HG03460 (cell line): ENCODE measurements at regions not wholly inside any gene's neighbourhood (a gene's known extent, or its start where the extent isn't known, plus 50 kb on each side); places are given as distances from the start of the nearest gene placed in this dataset.
"Not testable (repeated sequence)": the region's sequence is repeated elsewhere in the genome, so short reads cannot be mapped to it uniquely, and the experiment has no call there.

Experiments used
- ATAC-seq: cut with Tn5 transposase; IDR thresholded peaks from one replicate; pipeline ENCODE4 v1.9.1; 2021; ENCODE audit not compliant: unreplicated experiment

DNA sequence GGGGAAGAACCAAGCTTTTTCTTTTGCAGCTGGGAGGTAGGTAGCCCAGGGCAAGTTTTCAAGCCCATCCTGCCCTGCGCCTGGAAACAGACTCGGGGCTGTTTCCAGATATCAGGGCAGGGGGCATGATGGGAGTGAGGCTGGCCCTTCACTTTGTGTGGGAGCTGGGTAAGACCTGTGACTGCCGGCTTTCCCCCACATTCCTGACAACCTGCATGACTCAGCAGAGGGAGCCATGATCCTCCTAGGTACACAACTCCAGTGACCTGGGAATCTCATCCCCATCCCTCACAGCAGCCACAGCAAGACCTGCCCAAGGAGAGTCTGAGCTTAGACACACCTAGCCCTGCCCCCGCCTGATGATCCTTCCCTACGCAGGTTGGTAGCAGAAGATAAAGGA lies 280.8 kb downstream of the SOX4 start:
- ATAC-seq: no peak

DNA sequence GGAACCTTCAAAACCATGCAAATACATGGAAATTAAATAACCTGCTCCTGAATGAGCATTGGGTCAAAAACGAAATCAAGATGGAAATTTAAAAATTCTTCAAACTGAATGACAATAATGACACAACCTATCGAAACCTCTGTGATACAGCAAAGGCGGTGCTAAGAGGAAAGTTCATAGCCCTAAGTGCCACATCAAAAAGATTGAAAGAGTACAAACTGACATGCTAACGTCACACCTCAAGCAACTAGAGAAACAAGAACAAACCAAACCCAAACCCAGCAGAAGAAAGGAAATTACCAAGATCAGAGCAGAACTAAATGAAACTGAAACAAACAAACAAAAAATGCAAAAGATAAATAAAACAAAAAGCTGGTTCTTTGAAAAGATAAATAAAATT lies 283.5 kb downstream of the SOX4 start:
- not testable (repeated sequence) for ATAC-seq

DNA sequence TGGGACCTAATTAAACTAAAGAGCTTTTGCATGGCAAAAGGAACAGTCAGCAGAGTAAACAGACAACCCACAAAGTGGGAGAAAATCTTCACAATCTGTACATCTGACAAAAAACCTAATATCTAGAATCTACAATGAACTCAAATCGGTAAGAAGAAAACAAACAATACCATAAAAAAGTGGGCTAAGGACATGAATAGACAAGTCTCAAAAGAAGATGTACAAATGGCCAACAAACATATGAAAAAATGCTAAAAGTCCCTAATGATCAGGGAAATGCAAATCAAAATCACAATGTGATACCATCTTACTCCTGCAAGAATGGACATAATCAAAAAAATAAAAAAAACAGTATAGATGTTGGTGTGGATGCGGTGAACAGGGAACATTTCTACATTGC lies 286.7 kb downstream of the SOX4 start:
- not testable (repeated sequence) for ATAC-seq

DNA sequence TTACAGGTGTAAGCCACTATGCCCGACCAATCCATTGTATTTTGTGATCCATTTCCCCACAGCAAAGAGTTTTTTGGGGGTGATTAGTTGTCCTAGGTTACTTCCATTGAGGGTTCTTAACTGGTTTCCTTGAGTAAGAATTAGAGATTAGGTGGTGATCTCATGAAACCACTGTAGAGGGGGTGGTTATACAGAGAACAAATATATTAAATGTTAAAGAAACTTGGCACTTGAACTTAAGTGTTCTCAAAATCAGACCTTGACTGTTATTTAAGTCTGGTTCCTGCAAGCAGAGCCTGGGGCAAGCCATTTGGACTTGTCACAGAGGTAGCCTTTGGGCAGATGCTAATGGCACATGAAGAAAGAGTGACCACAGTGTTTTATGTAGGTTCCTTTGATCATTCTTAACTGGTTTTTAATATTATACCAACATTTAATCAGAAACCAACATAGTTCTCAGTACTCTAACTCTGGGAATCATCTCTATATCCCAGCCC lies 288.5 kb downstream of the SOX4 start:
- ATAC-seq: no peak

DNA sequence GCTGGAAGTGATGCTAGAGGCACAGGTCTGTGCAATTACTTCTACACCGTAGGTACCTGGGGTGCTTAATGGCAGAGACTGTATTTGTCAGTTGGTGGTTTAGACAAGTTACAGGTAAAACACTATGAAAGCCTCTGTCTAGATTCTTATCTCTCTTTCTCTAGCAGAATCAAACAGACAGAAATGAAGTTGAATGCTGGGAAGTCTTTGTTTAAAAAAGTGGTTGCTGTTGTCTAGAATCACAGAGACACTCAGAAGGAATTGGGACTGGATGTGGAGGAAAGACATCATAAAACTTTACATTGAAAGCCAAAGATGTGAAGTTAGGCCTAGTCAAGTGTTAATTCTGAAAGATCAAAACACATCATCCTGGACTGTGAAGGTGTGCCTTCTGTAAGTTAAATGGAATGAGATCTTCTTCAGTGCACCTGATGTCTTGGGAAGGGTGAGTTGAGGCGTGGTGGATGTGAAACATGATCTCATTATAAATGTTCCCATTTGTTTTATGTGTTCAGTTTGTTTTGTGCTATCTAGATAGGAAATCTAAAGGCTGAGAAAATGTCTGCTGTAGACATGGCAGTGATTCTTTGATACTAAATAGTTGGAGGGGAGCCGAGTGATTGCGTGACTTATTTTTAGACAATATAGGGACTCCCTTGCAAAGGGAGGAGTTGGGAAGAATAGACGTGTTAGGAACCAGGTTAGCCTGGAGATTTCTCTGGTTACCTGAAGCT lies 290.2 kb downstream of the SOX4 start:
- no peak for ATAC-seq

DNA sequence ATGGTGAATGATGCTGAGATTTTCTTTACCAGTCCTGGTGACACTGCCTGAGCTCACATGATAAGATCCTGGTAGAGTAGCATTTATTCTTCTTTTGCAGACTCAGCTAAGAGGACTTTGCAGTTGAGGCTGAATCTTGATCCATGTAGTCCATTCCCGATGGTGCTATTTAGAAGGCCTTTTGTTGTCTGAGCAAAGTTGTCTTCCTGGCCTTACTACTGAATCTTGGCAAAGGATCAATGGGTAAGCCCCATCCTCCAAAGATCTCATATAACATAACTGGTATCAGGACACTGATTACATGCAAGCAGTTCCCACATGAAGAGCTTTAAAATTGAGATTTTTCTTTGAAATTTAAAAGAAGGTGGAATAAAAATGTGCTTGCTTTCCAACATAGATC lies 291.6 kb downstream of the SOX4 start:
- no peak for ATAC-seq

DNA sequence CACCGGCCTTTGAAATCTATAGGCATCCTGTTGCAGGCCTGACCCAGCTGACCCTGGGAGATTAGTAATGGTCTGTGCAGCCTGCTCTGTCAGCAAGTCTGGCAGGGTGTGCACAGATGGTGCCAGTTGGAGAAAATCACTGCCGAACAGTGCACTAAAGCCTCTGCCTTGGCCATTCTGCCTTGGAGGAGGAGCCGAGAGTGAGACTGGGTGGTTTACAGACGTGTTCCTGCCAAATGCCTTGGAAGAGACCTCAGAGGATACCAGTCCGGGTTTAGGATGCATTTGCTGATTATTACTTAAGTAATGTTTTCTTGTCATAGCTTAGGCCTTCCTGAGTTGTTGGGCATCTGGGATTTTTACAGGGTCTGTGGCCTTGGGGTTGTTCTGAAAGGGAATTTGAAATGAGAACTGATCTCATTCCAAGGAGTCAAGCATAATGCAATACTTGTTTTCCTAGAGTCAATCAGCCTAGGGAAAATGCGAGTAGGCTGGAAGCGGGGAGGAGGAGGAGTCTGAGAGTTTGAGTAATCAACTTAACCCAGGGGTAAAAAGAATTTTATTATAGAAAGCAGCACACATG lies 292.1 kb downstream of the SOX4 start:
- ATAC-seq: no peak

DNA sequence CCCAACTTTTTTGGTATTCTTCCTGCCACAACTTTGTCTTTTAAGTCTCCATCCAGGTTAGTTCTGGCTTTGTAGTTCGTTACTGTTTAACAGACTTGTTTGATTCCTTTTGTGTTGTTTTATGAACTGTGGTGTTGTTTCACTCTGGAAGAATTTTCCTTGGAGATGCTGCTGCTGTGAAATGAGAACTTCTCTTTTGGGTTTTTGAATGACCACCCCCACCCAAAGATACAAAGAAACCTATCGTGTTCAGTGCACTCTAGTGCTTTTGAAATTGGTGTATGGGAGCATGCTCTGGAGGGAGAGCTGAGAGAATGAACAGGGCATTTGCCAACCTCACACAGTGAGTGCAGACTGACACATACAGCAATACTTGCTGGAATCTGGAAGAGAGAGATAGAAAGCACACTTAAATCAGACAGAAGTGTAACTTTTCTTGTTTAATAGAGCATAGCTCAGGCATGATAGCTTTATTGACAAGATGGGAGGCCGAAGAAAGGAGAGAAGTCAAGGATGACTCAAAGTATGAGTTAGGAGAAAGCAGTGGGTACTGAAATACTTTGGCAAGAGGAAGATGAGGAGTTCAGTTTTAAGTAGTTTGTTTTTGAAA lies 293.1 kb downstream of the SOX4 start:
- ATAC-seq: no peak

DNA sequence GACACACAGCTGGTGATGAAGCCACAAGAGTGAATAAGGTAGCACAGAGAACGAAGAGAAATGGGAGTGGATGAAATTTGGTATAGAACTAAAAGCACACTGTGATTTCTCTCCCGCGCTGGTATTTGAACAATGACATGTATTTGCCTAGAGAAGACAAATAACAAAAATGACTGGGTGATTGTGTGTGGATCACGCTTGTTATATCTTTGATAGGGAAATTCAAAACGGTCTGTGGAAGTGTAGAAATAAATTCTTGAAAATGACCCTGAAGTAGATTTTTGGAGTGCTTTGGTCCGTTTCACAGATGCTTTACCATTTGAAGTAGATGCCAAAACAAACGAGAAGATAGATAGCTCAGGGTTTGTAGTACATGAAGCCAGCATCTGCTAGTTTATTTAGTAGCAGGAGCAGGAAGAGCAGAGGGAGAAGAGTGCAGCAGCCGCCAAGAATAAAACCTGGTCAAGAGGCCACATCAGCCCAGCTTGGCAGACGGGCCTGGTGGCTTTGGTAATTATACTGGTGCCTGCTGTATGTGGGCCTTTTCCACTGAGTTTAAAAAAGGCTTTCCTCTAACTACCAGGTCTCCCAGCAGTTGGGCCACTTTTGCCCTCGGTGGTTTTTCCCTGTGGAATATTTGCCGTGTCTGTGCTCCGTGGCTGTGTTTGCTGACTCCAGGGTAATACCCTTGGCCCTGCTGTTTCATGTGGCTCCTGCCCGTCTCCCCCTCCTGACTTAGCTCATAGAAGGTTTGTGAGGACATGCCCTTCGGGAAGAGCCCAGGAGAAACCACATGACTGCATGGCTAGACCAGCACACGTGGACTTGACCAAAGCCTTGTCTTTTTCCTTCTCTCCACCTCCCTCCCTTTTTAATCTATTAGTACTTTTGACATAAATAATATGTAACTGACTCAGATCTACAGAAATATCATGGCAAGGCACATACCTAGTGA lies 294.0 kb downstream of the SOX4 start:
- ATAC-seq: no peak

DNA sequence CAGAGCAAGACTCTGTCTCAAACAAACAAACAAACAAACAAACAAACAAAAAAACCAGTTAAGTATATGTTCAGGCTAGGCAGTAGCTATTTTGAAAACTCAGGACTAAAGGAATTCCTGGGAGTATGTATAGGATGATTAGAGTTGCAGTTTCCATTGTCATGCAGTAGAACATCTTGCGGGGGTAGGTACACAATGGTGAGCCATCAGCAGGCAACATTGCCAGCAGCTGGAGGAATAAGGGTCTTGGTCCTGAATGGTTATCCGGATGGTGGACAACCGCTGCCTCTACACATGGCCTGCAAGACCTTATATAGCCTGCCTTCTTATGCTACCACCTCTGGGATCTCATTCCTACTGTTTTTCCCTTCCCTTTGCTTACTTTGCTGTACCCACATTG lies 297.5 kb downstream of the SOX4 start:
- no peak for ATAC-seq

DNA sequence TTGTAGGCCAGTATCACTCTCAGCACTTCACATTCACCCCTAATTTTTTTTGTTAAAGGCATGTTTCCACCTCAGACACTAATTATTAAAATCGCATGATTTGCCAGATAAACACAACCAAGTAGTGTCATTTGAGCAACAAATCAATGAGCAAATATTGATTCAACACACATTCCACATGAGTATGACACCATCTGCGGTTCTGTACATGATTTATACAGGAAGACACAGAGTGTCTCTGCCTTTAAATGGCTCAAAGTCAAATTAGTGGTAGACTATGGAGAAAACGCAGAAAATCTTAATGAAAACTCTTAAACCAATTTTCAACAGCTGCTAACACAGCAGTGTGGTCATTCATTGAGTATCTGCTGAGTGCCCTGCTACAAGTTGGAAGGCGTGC lies 300.2 kb downstream of the SOX4 start:
- ATAC-seq: no peak

DNA sequence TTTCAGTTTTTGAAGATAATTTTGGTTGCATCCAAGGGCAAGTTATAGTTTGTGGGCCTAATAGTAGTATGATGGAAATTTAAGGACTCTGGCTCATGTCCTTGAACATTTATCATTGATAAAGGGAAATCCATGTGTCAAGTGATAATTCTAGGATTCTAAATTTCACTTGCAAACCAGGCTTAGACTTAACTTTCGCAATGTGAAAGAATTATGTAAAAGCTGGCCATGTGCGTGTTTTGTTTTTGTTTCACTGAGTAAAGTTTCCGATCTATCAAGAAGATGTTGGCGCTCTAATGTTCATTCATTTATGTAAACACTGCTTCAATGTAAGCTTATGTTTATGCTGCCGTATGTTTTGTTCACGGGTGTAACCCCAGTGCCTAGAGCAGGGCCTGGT lies 302.0 kb downstream of the SOX4 start:
- ATAC-seq: no peak

DNA sequence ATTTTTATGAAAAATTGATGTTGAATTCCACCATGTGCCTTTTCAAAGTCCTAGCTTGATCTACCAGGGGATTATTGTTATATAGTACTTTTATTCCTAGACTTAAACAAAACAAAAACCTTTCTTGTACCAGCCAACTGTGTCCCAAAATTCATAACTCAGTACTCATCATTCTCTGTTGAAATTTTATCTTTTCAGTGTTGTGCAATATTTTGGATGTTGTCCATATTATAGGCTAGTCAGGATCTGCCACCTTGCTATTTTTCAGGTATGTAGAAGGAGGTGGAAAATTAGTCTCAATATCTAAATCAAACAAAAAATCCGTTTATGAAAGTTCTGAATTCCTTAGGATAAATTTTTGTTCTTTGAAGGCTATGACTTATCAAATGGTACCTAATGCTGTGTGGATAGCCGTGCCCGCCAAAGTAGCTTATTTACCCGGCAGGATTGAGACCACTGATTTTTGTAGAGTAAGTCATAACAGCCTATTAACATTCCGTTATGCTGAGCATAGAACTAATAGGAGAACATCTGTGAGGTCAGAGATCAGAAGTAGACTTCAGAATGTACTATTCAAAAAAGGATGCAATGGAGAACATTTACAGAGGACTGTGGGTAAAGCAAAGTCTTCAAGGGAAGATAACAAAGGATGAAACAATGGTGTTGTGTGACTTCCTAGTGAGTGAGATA lies 304.7 kb downstream of the SOX4 start:
- ATAC-seq: no peak

DNA sequence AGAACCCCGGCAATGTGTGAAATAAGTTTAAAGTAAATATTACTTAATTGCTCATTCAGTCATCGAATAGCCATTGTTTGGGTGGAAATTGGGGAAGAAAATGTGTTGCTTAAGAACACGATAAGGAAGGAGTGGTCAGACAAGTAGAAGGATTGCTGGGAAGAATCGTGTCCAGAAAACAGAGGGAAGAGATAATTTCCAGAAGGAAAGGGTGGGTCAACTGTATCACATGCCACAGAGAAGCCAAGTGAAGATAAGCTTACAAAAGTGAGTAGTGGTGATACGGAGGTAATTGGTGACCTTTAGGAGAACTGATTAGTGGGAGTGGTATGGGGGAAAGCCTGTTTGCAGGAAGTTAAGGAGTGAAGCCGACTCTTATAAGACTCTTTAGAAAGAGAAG lies 306.2 kb downstream of the SOX4 start:
- no peak for ATAC-seq

DNA sequence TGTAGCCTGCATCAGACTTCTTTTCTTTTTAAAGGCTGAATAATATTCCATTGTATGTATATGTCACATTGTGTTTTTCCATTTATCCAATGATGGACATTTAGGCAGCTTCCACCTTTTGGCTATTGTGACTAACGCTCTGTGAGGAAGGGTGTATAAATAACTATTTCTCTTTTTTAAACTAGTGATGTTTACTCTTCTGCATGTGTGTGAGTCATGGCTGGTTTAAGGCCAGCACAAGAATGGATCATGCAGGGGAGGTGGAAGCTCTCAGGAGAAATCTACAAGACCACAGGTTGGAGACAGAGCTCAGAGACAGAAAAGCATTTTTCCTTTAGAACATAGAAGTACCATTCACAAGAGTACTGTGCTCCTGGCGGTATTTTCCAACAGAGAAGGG lies 307.2 kb downstream of the SOX4 start:
- ATAC-seq: no peak

DNA sequence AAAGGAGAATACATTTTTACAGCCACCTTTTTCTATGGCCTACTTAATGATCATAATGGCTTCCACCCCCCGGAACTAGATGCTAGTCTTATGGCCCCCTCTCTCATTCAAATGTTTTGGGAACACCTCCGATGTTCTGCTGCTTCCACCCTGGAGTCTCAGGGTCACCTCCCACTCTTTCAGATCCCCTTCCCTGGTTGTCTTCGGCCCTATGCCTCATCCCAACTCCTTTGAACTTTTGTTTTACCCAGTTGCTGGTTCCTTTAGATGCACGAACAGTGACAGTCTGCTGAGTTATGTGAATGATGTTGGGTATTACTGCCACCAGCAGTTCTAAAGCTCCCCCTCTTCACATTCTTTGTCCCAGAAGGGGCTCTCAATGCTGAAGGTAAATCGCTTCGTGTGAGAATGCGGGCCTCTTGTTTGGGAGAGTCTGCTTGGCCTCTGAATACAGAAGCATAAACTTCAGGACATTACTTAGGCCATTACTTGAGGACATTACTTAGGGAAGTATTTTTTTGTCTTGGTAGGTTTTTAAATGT lies 309.1 kb downstream of the SOX4 start:
- no peak for ATAC-seq

DNA sequence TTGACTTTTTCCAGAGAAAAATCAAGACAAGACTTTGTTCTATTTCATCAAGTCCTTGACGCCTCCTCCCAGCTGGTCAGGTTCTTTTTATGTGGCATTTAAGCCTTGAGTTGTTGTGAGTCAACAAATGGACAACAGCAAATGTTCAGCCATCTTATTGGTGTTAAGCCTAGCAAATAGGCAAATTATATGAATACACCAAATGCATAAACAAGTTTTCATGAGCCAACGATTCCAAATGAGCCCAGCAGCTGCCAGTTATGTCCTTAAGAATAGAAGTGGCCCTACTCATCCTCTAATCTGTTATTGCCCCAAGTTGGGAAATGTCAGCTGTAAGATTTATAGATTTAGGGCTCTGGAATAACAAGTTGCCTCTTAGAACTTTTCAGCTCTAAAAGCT lies 312.0 kb downstream of the SOX4 start:
- ATAC-seq: no peak

DNA sequence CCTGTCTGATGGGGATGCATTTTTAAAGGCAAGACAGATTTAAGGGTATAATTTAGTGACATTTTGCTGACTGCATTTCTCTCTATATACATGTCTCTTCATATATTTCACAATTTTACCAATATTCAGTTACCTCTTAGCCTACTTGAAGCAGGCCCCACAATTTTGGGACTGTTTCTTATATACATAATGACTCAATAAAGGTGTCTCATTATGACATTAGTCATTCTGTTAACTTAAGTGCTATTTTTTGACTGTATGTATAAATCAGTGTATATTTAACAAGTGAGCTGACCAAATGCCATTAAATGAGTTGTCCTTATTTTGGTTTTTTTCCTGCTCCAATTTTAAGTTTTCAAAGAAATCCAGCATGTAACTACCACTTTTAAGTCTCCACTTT lies 313.3 kb downstream of the SOX4 start:
- no peak for ATAC-seq

DNA sequence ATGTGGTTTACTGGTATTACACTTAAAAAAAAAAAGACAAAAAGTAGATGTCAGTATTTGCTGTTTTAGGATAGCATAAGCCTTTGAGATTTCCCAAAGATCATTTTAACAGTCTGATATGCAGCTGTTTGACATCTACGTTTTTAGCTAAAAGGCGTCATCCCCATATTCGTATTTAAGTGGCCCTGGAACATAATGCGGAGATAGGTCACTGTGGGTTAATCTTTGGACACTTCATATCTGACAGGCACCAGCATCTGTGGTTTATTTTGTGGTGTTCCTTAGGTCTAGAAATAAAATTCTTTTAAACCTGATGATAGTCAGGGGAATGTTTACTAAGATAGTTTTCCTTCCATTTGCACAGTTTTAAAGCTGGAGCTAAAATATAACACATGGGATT lies 313.7 kb downstream of the SOX4 start:
- ATAC-seq: no peak

DNA sequence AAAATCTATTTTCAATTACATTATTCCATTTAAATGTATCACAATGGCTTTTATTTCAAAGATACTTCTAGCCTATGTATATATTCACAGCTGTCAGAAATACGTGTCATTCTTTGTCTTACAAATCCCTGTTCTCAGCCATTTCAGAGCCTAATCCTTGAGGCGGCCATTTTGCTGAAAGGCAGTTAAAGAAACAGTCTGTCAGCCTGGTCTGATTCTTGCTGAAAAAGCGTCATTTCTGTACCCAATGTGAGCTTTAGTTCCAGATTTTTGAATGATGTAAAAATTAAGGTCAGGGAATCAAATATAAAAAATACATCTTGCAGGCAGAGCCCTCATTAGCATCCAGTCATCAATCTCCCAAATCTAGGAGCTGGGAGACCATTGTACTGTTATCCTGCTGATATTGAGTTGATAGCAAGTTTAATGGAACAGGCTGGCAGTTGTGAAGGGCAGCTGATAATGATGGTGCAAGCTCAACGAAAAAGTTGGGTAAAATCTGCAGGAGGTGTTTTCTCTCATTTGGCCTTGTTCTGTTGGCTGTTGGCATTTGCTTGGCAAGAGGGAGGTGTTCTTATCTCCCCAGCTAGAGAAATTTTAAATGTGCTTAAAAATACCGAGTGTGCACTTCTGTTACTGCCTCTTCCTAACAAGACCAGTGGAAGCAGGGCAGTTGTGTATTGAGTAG lies 314.8 kb downstream of the SOX4 start:
- no peak for ATAC-seq
